Hematopoietic multipotent progenitor cell treated with erythropoietin and hydrocortisone succinate and interleukin-3 and kit ligand, for 15 days (in vitro differentiated cells): ENCODE measurements at regions not wholly inside any gene's neighbourhood (a gene's known extent, or its start where the extent isn't known, plus 50 kb on each side); places are given as distances from the start of the nearest gene placed in this dataset.
"Not testable (repeated sequence)": the region's sequence is repeated elsewhere in the genome, so short reads cannot be mapped to it uniquely, and the experiment has no call there.

Source experiments
- DNase-seq: peaks from one replicate; pipeline ENCODE4 v3.0.0-alpha.2; 2015; ENCODE audit warnings: low spot score

DNA sequence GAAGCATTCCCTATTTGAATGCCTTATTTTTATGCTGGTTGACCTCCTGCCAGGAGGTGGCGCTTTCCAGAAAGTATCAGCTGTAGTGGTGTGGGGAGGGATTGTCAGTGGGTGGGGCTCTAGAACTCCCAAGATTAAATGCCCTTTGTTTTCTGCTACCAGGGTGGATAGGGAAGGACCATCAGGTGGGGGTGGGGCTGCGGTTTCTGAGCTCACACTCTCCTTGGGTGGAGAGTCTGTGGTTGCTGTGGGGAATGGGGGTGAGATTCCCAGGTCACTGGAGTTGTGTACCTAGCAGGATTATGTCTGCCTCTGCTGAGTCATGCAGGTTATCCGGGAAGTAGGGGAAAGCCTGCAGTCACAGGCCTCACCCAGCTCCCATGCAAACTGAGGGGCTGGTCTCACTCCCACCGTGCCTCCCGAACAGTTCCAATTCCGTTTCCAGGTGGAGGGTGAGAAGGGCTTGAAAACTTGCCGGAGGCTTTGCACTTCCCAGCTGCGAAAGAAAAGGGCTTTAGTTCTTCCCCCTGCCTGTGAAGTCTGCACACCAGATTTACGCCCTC lies 68.3 kb downstream of the ALG10B start:
- DNase-seq, result no peak

GRCh38 chr12:38385486-38385885 lies 68.9 kb downstream of the ALG10B start:
- no peak for DNase-seq

- no peak for DNase-seq
Measured at GRCh38 chr12:38386205-38386985, 69.8 kb downstream of the ALG10B start.

DNA sequence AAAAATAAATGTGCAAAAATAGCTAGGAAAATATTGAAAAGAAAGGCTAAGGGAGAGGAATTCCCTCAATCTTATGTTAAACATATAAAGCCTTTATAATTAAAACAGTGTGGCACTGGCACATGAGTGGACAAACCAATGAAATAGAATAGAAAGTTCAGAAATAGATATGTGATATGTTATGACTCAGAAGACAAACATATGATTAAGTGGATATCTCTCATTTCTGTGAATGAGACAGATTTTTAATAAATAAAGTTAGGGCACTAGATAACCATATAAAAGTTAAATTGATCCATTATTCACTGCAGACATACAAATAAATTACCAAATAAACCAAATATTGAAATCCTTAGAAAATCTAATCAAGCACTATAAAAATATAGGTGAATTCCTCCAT lies 73.0 kb downstream of the ALG10B start:
- no peak for DNase-seq

DNA sequence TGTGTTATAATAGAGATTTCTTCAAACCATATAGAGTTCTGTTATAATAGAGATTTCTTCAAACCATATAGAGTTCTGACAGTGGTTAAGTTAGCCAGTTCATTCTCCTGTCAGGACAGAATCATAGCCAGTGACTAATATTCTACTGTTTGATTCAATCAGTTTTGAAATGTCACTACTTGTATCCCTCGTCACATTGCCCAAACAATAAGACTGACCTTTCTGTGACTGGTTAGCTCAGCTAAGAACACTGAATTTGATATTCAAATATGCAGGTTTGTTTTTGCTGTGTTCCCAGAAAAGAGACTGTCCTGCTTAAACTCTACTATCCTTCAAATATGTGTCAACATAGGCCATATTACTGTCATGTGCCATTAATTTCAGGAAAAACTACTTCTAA lies 74.4 kb downstream of the ALG10B start:
- DNase-seq, result no peak

GRCh38 chr12:38392554-38393144 lies 76.1 kb downstream of the ALG10B start:
- no peak for DNase-seq

GRCh38 chr12:38399711-38400206 lies 83.2 kb downstream of the ALG10B start:
- no peak for DNase-seq

GRCh38 chr12:38402811-38403210 lies 86.2 kb downstream of the ALG10B start:
- DNase-seq, result no peak

DNA sequence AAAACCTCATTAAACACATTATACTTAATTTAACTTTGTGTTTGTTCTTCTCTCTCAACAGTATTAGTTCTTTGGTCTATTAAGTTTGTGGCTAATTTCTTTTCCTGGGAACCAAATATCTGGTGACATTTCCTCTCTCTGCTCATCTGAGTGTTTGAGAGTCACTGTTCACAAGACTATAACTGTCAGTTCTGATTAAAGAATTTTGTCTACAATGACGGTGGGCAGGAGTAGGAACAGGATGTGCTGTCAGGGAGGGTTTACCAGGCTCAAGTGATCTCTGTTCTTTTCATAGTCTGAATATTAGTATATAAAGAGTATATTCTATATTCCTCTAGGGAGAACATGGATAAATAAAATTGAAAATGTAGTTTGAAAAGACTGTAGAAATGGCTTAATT lies 92.9 kb downstream of the ALG10B start:
- no peak for DNase-seq

GRCh38 chr12:38411426-38411825 lies 94.9 kb downstream of the ALG10B start:
- no peak for DNase-seq

GRCh38 chr12:38411946-38412345 lies 95.4 kb downstream of the ALG10B start:
- DNase-seq, result no peak

DNA sequence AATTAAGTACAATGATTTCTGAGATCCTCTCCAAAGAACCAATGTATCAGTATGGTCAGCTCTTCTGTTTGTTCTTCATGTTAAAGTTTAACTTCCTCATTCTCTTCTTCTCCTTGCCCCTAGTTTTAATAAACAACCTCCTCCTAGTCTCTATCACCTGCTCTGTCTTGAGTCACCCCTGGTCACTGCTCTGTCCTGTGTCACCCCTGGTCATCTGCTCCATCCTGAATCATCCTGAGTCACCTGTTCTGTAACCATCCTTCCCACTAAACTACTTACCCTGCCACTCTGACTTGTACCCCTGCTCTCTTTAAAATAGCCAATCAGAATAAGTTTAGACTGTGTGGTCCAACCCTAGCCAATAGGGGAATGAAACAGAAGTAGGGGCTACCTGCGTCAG lies 100.5 kb downstream of the ALG10B start:
- DNase-seq, result no peak

GRCh38 chr12:38424436-38424835 lies 107.9 kb downstream of the ALG10B start:
- DNase-seq, result no peak

- no peak for DNase-seq
Measured at GRCh38 chr12:38427442-38427841, 110.9 kb downstream of the ALG10B start.

DNA sequence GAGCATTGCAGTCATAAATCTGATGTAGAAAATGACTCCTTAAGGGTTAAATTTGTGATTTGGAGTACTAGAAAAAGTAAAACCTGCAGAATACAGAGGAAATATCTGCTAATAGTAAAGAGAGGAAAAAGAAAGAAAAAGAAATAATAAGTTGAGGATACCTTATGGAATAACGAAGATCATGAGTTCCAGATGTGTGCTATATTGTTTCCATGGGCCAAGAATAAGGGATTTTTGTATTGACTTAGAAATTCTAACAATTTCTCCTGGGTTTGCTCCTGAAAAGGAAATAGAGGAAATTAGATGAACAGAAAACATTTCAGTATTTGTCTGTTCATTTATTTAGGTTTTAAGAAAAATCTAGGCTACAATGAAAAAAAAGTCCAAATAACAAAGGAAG lies 115.3 kb downstream of the ALG10B start:
- DNase-seq, result no peak

GRCh38 chr12:38441871-38442281 lies 125.3 kb downstream of the ALG10B start:
- not testable (repeated sequence) for DNase-seq

DNA sequence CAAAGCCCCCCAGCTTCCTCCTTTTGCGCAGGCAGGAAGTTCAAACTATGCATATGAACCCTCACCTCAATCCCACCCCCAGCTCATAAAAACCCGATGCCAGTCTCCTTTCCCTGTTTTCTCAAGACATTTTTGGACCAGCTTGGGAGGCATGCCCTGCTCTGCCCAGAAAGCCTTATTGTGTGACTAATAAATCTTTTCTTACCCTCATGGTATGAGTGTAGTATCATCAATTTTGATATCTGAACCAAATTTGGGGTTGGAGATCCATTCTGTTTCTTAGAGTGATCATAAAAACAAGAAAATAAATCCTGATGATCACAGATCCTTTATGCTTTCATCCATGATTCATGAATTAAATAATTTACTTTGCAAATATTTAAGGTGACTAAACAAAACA lies 128.5 kb downstream of the ALG10B start:
- DNase-seq, result no peak

GRCh38 chr12:38448991-38449390 lies 132.4 kb downstream of the ALG10B start:
- DNase-seq, result peak; percentile 41

DNA sequence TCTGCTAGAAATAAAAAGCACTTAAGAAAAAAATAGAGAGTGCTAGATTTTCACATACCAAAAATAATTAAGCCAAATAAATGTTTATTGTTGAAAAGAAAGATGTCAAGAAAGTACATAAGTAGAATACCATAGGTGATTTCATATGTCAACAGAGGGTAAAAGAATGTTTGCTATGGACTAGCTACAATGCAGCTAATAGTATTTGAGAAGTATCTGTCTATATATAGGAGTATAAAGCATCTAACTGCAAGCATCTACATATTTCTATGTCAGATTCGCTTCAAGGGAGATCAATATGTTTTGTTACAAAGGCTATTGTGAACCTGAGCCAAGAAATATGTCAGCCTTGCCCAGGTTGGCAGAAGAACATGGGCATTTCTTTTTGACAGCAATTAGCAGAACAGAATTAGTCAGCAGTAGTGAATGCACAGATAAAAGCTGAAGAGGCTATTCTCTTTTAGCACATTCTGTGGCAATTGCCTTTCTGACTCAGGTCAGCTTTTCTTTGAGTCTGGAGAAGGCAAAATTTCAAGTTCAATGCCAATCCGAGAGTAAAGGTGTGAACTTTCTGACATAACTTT lies 140.1 kb downstream of the ALG10B start:
- DNase-seq, result no peak

DNA sequence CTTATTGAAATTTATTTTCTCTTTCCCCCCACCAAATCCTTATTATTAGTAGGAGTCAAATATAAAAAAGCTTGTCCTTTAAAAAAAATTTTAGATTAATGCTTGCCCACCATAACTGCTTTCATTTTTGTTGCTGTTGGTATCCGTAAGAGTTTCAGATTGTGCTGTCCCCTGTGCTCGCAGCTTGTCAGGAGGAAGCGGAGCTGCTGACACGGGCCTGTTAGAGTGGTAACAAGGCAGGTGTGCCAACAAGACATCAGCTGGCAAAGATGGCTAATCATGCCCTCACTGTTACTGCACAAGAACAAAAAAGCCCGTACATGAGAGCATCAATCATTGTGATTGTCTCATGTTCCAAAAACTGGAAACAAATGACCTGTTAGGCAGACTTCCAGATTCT lies 148.4 kb downstream of the ALG10B start:
- no peak for DNase-seq

DNA sequence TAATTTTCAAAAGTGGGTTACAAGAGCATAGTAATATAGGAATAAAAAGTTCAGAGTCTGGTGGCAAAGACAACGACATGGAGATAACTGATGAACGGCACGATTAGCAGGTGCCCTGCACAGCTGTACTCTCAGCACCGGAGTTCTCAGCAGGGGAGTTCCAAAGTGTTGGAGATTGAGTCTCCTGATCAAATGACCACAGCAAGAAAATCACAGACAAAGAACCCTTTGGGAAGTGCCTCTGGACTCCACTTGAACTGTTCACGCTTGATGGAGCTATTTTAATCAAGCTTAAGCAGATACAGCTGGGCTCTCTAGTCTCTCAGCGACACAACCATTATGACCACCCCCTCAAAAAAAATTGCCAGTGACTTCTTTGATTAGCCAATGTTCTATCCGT lies 153.1 kb downstream of the ALG10B start:
- DNase-seq, result no peak

- no peak for DNase-seq
Measured at GRCh38 chr12:38477340-38478090, 160.9 kb downstream of the ALG10B start.
